ENCODE measurements at regions not wholly inside any gene's neighbourhood (a gene's known extent, or its start where the extent isn't known, plus 50 kb on each side); places are given as distances from the start of the nearest gene placed in this dataset.

DNA sequence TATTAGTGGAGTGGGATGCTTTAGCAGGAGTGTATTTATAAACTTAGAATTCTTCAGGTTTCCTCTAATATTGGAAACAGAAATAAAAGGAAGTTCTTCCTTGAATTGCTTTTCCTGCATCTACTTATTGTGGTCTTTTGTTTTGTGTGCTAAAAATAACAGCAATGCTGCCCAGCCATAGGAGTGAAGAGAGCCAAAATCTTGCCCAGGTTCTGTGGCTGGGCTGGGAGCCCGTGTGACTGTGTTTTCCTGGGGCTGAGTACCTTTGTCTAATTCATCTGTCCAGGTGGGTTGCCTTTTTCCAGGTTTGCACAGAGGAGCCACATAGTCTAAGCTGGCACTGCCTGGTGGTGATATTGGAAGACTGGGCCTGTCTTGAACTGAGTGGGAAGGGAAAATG lies 179.7 kb upstream of the ADAMTSL1 start:
- H2BK120ac ChIP-seq (ENCODE audit: low read depth, low read length) = no peak overlapping the region
- dilution Hi-C loops (cut with HindIII; ENCODE audit: low sequenced_read_pairs, unreplicated experiment) = no loop called here
- H3K4me1 ChIP-seq (ENCODE audit: control insufficient read depth, insufficient read depth, low read length) = peaks cover 3% of the 10 kb centered on the region
- H3K4me3 ChIP-seq (ENCODE audit: insufficient read depth, low read depth, low read length) = no peak overlapping the region
- H3K14ac ChIP-seq (replicated peaks; ENCODE audit: low read depth, low read length) = no peak overlapping the region
- H2BK5ac ChIP-seq (ENCODE audit: low read depth, low read length, poor library complexity, severe bottlenecking) = no peak overlapping the region
- H2BK15ac ChIP-seq (ENCODE audit: low read depth, low read length) = no peak overlapping the region
- no peak overlapping the region for H2AK5ac ChIP-seq (ENCODE audit: low read depth, low read length)
- H4K5ac ChIP-seq (ENCODE audit: low read depth, low read length) = no peak overlapping the region
- no peak for TF ChIP-seq NFE2L2 (IDR thresholded peaks at IDR 0.05; ENCODE audit: low read depth, low read length)
- no peak for TF ChIP-seq RAD21 (IDR thresholded peaks at IDR 0.05; ENCODE audit: low read length)
- TF ChIP-seq, protein P1, sequence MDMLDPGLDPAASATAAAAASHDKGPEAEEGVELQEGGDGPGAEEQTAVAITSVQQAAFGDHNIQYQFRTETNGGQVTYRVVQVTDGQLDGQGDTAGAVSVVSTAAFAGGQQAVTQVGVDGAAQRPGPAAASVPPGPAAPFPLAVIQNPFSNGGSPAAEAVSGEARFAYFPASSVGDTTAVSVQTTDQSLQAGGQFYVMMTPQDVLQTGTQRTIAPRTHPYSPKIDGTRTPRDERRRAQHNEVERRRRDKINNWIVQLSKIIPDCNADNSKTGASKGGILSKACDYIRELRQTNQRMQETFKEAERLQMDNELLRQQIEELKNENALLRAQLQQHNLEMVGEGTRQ (IDR thresholded peaks at IDR 0.05; ENCODE audit: low read depth, low read length) = no peak
- no peak for TF ChIP-seq MXI1 (IDR thresholded peaks at IDR 0.05; ENCODE audit: borderline replicate concordance, low read depth, low read length)
- no peak for TF ChIP-seq SMC3 (IDR thresholded peaks at IDR 0.05; ENCODE audit: low read depth, low read length)
- TF ChIP-seq RFX5 (IDR thresholded peaks at IDR 0.05; ENCODE audit: low read depth, low read length) = no peak
- TF ChIP-seq, protein P2, sequence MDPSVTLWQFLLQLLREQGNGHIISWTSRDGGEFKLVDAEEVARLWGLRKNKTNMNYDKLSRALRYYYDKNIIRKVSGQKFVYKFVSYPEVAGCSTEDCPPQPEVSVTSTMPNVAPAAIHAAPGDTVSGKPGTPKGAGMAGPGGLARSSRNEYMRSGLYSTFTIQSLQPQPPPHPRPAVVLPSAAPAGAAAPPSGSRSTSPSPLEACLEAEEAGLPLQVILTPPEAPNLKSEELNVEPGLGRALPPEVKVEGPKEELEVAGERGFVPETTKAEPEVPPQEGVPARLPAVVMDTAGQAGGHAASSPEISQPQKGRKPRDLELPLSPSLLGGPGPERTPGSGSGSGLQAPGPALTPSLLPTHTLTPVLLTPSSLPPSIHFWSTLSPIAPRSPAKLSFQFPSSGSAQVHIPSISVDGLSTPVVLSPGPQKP (IDR thresholded peaks at IDR 0.05; ENCODE audit: borderline replicate concordance, low read depth, low read length) = no peak
- TF ChIP-seq RCOR1 (IDR thresholded peaks at IDR 0.05; ENCODE audit: insufficient replicate concordance, low read length) = no peak
- TF ChIP-seq BHLHE40 (IDR thresholded peaks at IDR 0.05; ENCODE audit: low read depth, low read length) = no peak
- TF ChIP-seq MAFK (IDR thresholded peaks at IDR 0.05; ENCODE audit: low read depth, low read length) = no peak
- TF ChIP-seq FOS (IDR thresholded peaks at IDR 0.05; ENCODE audit: low read depth, low read length) = no peak
- no peak for TF ChIP-seq CEBPB (IDR thresholded peaks at IDR 0.05; ENCODE audit: low read depth, low read length)
- TF ChIP-seq MAZ (IDR thresholded peaks at IDR 0.05; ENCODE audit: borderline replicate concordance, low read depth, low read length) = no peak
- TF ChIP-seq POLR2A (IDR thresholded peaks at IDR 0.05; ENCODE audit: low read depth, low read length) = no peak
- TF ChIP-seq CHD1 (IDR thresholded peaks at IDR 0.05; ENCODE audit: low read depth, low read length) = no peak
- TF ChIP-seq, protein P3, sequence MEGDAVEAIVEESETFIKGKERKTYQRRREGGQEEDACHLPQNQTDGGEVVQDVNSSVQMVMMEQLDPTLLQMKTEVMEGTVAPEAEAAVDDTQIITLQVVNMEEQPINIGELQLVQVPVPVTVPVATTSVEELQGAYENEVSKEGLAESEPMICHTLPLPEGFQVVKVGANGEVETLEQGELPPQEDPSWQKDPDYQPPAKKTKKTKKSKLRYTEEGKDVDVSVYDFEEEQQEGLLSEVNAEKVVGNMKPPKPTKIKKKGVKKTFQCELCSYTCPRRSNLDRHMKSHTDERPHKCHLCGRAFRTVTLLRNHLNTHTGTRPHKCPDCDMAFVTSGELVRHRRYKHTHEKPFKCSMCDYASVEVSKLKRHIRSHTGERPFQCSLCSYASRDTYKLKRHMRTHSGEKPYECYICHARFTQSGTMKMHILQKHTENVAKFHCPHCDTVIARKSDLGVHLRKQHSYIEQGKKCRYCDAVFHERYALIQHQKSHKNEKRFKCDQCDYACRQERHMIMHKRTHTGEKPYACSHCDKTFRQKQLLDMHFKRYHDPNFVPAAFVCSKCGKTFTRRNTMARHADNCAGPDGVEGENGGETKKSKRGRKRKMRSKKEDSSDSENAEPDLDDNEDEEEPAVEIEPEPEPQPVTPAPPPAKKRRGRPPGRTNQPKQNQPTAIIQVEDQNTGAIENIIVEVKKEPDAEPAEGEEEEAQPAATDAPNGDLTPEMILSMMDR (conservative IDR thresholded peaks at IDR 0.05; ENCODE audit: low read depth, low read length) = no peak
- H3K4ac ChIP-seq (ENCODE audit: low read depth, low read length) = no peak overlapping the region
- H2BK20ac ChIP-seq (ENCODE audit: low read depth, low read length) = no peak overlapping the region
- H2AK9ac ChIP-seq (replicated peaks; ENCODE audit: low read depth, low read length, poor library complexity) = no peak overlapping the region
- no peak overlapping the region for H3K56ac ChIP-seq (ENCODE audit: extremely low read depth, insufficient read depth, low read length)
- no peak overlapping the region for H3K23ac ChIP-seq (ENCODE audit: low read depth, low read length)
- in situ Hi-C loops (cut with MboI; ENCODE audit: low sequenced_read_pairs) = no loop called here
- no peaks in the 10 kb centered on the region for H4K20me1 ChIP-seq (ENCODE audit: insufficient read depth, low read length)
- H3K4me2 ChIP-seq (ENCODE audit: low read depth, low read length) = no peak overlapping the region
- no TSS peak for BruUV-seq (replicated peaks)
- H4K91ac ChIP-seq (ENCODE audit: insufficient read depth, low read depth, low read length) = no peak overlapping the region
- CTCF ChIA-PET = no interaction called here
- H3K18ac ChIP-seq (ENCODE audit: low read depth, low read length) = no peak overlapping the region
- no CpG with 5 or more reads among the region's 1 CpG for WGBS, 2 experiments (ENCODE audit: extremely low coverage in 2 of 2, insufficient read length in 1 of 2)
- DNase-seq (no peak), ATAC-seq (ENCODE audit: low read depth) (no peak)
- no peaks in the 10 kb centered on the region for H3K79me1 ChIP-seq (ENCODE audit: low read depth in 1 of 2, low read length in 2 of 2)
- intact Hi-C loops (cut with micrococcal nuclease) = no loop called here
- POLR2A ChIA-PET (ENCODE audit: unreplicated experiment) = no interaction called here
- H3K9me1 ChIP-seq (ENCODE audit: insufficient read depth, low read length) = no peaks in the 10 kb centered on the region
- H3K9me3 ChIP-seq (ENCODE audit: control insufficient read depth, insufficient read depth, low read length) = no peaks in the 10 kb centered on the region
- no peak overlapping the region for H3K27ac ChIP-seq (ENCODE audit: insufficient read depth, low read length)
- no peaks in the 10 kb centered on the region for H3K36me3 ChIP-seq (ENCODE audit: control insufficient read depth, insufficient read depth, low read length)
- H3K9ac ChIP-seq (ENCODE audit: low read depth, low read length) = no peak overlapping the region
- H4K8ac ChIP-seq (ENCODE audit: low read depth in 2 of 2, low read length in 2 of 2) = no peak overlapping the region
- no peaks in the 10 kb centered on the region for H3K27me3 ChIP-seq (ENCODE audit: control insufficient read depth, insufficient read depth, low read length)
- H2AFZ ChIP-seq (replicated peaks; ENCODE audit: low read length, poor library complexity) = no peak overlapping the region
